ENCODE measurements at regions not wholly inside any gene's neighbourhood (a gene's known extent, or its start where the extent isn't known, plus 50 kb on each side); places are given as distances from the start of the nearest gene placed in this dataset.

DNA sequence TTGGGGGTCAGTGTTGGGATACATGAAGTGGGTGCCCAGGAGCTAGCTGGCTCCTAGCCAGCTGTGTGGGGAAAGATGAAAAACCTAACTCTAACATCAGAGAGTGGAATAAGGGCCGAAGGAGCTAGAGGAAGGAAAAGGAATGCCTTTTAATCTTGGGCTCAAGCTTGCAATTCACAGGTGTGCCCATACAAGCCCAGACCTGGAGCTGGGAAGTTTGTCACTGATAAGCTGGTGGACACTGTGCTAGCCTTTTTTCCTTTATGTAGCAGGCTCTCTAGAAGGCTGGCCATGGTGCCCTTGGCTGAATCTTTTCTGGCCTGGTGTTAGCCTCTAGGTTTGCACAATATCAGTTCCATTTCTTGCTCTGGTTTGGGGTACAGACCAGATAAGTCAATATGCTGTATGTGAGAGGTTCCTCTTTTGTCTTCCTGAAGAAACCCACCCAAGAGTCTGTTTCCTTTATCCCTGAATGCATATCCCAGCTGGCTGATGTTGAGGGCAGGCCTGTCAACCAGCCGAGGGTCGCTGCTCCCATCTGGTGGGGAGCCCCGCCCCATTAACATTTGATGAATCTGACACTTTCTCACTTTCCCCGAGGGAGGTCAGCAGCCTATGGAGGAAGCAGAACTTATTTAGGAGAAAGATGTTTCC, 92.4 kb upstream of the CXCL14 start:
- no peak overlapping the region for H3K4me3 ChIP-seq (replicated peaks in 1 of 2; ENCODE audit: low read depth in 2 of 2, low read length in 2 of 2)
- TF ChIP-seq CTCF (IDR thresholded peaks at IDR 0.05; ENCODE audit: low read depth, low read length): no peak
- no peak for DNase-seq (ENCODE audit: low read depth in 2 of 2)

DNA sequence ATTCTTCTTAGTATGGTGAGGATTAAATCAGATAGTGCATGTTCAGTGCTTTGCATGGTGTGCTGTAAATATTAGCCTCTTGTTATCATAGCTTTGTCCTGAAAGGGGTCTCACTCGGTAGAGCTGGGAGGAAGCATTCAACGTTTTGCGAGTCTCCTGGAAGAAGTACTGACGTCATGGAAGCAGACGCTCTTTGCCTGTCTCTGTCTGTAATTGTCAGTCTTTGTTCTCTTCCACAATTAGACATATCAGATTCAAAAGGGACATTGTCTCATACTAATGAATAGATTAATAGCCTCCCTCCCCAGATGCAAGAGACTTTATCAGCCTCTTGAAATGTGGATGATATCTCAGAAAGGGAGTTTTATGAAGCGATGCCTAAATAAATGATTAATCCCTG, 91.8 kb upstream of the CXCL14 start:
- H3K4me3 ChIP-seq (replicated peaks in 1 of 2; ENCODE audit: low read depth in 2 of 2, low read length in 2 of 2): no peak overlapping the region
- no peak for DNase-seq (ENCODE audit: low read depth in 2 of 2)
- TF ChIP-seq CTCF (IDR thresholded peaks at IDR 0.05; ENCODE audit: low read depth, low read length): no peak

GRCh38 chr5:135669416-135669815, 90.6 kb upstream of the CXCL14 start:
- no peak overlapping the region for H3K4me3 ChIP-seq (replicated peaks in 1 of 2; ENCODE audit: low read depth in 2 of 2, low read length in 2 of 2)
- no peak for TF ChIP-seq CTCF (IDR thresholded peaks at IDR 0.05; ENCODE audit: low read depth, low read length)
- no peak for DNase-seq (ENCODE audit: low read depth in 2 of 2)

DNA sequence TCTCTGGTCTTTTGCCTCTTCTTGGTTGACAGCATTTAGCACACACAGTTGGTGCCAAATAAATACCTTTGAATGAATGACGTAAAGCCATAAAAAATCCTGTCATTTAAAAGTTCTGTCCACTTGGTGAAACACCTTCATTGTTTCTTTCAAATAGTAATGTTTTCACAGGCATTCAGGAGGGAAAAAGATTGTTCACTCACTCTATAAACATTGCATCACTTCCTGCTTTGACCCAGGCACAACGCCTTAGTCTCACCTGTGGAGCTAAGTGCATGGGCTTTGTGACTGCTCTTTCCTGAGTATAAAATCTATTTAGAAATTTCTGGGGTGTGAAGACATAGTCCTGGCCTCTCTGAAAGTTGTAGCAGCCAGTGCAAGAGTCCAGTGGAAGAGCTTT, 88.9 kb upstream of the CXCL14 start:
- no peak for DNase-seq (ENCODE audit: low read depth in 2 of 2)
- no peak overlapping the region for H3K4me3 ChIP-seq (replicated peaks in 1 of 2; ENCODE audit: low read depth in 2 of 2, low read length in 2 of 2)
- TF ChIP-seq CTCF (IDR thresholded peaks at IDR 0.05; ENCODE audit: low read depth, low read length): no peak

GRCh38 chr5:135667204-135667603, 88.4 kb upstream of the CXCL14 start:
- H3K4me3 ChIP-seq (replicated peaks in 1 of 2; ENCODE audit: low read depth in 2 of 2, low read length in 2 of 2): no peak overlapping the region
- TF ChIP-seq CTCF (IDR thresholded peaks at IDR 0.05; ENCODE audit: low read depth, low read length): no peak
- no peak for DNase-seq (ENCODE audit: low read depth in 2 of 2)

DNA sequence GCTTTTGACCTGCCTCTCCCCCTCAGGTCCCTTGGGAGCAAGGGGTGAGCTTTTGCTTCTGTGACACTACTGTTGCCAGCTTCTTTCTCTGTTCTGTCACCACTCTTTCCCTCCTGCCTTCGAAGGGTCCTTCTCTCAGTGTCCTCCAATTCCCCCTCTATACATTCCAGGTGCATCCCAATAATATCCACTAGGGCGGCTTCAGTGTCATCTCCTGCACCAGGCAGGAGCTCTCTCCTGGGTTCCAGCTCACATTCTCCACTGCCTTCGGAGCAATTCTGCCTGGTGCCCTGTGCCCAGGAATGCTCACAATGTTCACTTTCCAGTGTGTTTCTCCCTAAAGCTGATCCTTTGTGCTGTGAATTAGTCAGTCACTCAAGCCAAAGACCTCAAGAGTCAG, 83.9 kb upstream of the CXCL14 start:
- TF ChIP-seq CTCF (IDR thresholded peaks at IDR 0.05; ENCODE audit: low read depth, low read length): no peak
- no peak for DNase-seq (ENCODE audit: low read depth in 2 of 2)
- no peak overlapping the region for H3K4me3 ChIP-seq (replicated peaks in 1 of 2; ENCODE audit: low read depth in 2 of 2, low read length in 2 of 2)

DNA sequence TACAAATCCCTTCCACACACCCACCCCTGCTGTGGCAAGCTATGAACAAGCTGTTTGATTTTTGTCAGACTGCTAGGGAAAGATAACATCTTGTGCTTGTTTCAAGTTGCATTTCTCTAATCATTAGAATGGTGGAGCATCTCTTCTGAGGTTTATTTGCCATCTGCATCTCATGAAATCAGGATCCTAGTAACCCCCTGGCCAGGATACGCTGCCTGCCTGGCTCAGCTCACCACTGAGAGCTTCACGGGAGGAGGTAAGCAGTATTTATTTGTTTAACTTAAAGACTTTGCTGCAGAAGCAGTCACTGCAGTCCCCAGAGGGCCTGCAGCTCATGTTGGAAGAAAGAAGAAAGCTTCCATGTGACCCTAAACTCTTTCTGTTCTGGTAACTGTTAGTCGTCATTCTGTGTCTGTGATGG, 83.3 kb upstream of the CXCL14 start:
- H3K4me3 ChIP-seq (replicated peaks in 1 of 2; ENCODE audit: low read depth in 2 of 2, low read length in 2 of 2): no peak overlapping the region
- no peak for DNase-seq (ENCODE audit: low read depth in 2 of 2)
- TF ChIP-seq CTCF (IDR thresholded peaks at IDR 0.05; ENCODE audit: low read depth, low read length): no peak

Measured in cardiac fibroblast (primary cell).